PC-3 (cell line): ENCODE measurements at regions not wholly inside any gene's neighbourhood (a gene's known extent, or its start where the extent isn't known, plus 50 kb on each side); places are given as distances from the start of the nearest gene placed in this dataset.

Source experiments
- EZH2 ChIP-seq: fragments of 300-600 bp; sonication (generic); IDR thresholded peaks from one replicate; pipeline ENCODE4 v1.6.1; 2017; ENCODE audit warnings: antibody characterized with exemption, mild to moderate bottlenecking, low read length; ENCODE audit not compliant: unreplicated experiment
- EZH2phosphoT487 ChIP-seq: fragments of 300-600 bp; sonication (generic); IDR thresholded peaks from 2 replicates; pipeline ENCODE4 v1.6.1; 2018; ENCODE audit warnings: mild to moderate bottlenecking, antibody characterized with exemption, low read length, borderline replicate concordance
- TF ChIP-seq, protein P1 (sequence below): fragments of 300-600 bp; sonication (generic); conservative IDR thresholded peaks from 2 replicates; pipeline ENCODE4 v1.5.1; 2017; ENCODE audit warnings: antibody characterized with exemption, low read depth, mild to moderate bottlenecking, low read length

DNA sequence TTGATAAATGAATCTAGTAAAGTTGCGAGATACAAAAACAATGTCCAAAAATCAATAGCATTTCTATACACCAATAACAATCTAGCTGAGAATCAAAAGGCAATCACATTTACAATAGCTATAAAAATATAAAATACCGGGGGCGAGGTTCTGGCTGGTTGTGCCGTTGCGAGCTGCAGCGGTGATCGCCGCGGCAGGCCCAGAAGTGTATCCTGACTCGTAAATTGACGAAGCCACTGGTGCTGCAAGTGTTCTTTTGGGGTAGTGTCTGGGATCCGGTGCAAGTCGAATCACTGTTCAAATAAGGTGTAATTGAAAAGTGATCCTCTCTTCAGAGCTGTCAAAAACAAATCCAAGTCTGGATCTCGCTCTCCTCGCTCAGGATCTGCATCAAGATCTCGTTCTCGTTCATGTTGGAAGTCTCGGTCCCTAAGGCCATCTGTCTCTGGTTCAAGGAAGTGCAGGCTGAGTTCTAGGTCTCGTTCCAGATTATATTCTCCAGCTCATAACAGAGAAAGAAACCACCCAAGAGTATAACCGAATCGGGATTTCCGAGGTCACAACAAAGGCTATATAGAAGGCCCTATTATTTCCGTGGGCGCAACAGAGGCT lies 80.1 kb upstream of the STT3B start:
- TF ChIP-seq, protein P1, sequence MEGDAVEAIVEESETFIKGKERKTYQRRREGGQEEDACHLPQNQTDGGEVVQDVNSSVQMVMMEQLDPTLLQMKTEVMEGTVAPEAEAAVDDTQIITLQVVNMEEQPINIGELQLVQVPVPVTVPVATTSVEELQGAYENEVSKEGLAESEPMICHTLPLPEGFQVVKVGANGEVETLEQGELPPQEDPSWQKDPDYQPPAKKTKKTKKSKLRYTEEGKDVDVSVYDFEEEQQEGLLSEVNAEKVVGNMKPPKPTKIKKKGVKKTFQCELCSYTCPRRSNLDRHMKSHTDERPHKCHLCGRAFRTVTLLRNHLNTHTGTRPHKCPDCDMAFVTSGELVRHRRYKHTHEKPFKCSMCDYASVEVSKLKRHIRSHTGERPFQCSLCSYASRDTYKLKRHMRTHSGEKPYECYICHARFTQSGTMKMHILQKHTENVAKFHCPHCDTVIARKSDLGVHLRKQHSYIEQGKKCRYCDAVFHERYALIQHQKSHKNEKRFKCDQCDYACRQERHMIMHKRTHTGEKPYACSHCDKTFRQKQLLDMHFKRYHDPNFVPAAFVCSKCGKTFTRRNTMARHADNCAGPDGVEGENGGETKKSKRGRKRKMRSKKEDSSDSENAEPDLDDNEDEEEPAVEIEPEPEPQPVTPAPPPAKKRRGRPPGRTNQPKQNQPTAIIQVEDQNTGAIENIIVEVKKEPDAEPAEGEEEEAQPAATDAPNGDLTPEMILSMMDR: no peak
- TF ChIP-seq EZH2 (no peak), EZH2phosphoT487 (no peak)
